Fibroblast of skin of scalp (primary cell): ENCODE measurements at regions not wholly inside any gene's neighbourhood (a gene's known extent, or its start where the extent isn't known, plus 50 kb on each side); places are given as distances from the start of the nearest gene placed in this dataset.
A peak's percentile ranks its signal among the peaks of the same experiment; 100 is the strongest.
"Not testable (repeated sequence)": the region's sequence is repeated elsewhere in the genome, so short reads cannot be mapped to it uniquely, and the experiment has no call there.

Experiments used
- DNase-seq: peaks from one replicate; pipeline ENCODE4 v3.0.0-alpha.2; 2013

- DNase-seq: no peak
Measured at GRCh38 chr6:67863346-67863745, 771.7 kb upstream of the ADGRB3 start.

DNA sequence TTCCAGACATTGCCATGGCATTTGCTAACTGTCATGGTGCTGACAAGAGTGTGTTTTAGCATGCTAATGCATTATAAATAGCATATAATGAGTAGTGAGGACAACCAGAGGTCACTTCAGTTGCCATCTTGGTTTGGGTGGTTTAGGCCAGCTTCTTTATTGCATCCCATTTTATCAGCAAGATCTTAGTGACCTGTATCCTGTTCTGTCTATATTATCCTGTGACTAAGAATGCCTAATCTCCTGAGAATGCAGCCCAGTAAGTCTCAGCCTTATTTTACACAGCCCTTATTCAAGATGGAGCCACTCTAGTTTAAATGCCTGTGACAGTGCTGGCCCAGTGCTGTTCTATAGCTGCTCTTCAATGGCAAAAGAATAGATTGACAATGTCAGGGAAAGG is 781.0 kb upstream of the ADGRB3 start:
- no peak for DNase-seq

DNA sequence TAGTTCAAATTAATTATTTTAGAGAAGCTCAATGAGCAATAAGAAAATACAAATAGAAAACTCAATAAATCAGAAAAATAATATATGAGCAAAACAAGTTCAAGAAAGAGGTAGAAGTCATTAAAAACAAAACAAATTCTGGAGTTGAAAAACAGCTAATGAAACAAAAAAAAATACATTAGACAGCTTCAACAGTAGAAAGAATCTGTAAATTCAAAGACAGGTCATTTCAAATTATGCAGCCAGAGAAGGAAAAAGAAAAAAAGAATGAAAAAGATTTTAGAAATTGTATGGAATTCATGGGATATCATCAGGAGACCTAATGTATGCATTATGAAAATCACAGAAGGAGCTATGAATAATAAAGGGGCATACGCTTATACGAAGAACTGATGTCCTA is 795.3 kb upstream of the ADGRB3 start:
- no peak for DNase-seq

DNA sequence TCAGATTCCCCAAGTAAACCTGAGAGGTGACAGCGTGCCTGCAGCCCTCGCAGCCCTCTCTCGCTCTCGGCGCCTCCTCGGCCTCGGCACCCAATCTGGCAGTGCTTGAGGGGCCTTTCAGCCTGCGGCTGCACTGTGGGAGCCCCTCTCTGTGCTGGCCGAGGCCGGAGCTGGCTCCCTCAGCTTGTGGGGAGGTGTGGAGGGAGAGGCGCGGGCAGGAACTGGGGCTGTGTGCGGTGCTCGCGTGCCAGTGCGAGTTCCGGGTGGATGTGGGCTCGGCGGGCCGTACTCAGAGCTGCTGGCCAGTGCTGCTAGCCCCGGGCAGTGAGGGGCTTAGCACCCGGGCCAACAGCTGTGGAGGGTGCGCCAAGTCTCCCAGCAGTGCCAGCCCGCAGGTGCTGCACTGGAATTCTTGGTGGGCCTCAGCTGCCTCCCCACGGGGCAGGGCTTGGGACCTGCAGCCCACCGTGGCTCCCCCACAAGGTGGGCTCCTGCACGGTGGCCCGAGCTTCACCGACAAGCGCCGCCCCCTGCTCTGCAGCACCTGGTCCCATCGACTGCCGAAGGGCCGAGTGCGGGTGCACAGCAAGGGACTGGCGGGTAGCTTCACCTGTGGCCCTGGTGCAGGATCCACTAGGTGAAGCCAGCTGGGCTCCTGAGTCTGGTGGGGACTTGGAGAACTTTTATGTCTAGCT is 809.7 kb upstream of the ADGRB3 start:
- DNase-seq: no peak

DNA sequence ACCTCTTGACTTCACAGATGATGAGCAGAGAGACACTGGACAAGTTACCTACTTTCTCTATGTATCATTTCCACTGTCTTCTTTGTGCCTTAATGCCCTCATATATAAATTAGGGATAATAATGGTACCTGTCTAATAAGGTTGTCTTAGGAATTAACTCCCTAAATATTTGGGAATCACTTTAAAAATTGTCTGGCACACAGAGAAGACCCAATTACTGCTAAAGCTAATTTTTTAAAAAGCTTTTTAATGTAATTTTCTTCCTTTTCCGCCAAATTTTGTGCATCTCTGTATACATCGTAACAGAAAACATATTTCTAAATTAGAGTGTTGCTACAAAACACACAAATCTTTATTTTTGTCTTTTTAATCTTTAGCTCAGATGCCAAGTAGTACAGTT is 816.8 kb upstream of the ADGRB3 start:
- DNase-seq: no peak

DNA sequence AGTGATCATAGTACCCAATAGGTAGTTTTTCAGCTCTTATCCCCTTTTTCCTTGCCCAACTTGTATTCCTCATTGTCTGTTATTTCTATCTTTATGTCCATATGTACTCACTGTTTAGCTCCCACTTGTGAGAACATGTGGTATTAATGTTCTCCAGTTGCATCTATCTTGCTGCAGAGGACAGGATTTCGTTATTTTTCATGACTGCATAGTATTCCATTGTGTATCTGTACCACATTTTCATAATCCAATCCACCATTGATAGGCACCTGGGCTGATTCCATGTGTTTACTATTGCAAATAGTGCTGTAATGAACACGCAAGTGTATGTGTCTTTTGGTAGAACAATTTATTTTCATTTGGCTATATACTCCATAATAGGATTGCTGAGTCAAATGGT is 819.5 kb upstream of the ADGRB3 start:
- no peak for DNase-seq

GRCh38 chr6:67814262-67814661 is 820.8 kb upstream of the ADGRB3 start:
- no peak for DNase-seq

- no peak for DNase-seq
Measured at GRCh38 chr6:67812693-67813092, 822.4 kb upstream of the ADGRB3 start.

- no peak for DNase-seq
Measured at GRCh38 chr6:67812125-67812524, 823.0 kb upstream of the ADGRB3 start.

GRCh38 chr6:67811239-67812037 is 823.6 kb upstream of the ADGRB3 start:
- DNase-seq: no peak

- DNase-seq: not testable (repeated sequence)
Measured at GRCh38 chr6:67804808-67805207, 830.3 kb upstream of the ADGRB3 start.

DNA sequence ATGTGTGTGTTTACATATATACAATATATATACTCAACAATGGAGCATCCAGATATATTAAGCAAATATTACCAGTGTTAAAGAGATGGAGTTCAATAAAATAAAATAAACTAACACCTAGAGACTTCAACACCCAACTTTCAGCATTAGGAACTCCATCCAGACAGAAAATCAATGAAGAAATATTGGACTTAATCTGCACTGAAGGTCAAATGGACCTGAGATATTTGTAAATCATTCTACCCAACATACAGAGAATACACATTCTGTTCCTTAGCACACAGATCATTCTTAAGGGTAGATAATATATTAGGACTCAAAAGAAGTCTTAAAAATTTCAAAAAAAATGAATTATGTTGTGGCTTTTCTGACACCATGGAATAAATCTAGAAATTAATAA is 832.3 kb upstream of the ADGRB3 start:
- DNase-seq: no peak

DNA sequence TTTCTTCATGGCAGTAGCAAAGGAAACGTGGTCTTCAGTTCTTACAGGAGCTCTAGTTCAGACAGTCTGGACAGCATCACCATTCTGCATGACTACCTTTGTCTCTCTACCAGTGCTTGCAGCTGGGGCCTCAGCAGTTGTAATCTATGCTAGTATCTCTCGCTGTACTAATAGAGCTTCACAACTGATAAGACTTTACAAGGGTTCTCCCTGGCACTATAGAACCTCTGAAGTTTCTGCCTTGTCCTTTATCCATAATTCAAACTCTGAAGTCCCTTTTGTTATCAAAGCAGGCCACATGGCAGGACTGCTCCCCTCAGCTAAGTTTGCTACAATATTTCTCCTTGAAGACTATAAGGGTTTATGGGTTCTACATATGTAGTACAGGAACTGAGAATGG is 842.1 kb upstream of the ADGRB3 start:
- DNase-seq: no peak

DNA sequence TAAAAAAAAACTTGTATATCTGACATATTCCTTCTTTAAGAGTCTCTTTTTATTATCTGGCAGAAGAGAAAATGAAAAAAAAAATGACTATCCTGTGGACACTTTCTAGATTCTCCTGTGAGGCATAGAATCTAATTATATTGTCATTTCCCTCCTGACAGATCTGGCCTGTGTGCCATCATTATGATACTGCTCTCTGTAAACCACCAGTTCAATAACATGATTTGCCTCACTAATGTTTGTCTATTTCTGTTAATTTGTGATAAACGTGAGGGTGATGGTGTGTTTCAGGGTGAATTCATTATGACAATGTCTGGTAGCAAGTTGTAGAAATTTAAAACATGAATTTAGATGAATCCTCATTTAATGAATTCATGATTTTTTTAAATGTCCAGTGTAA is 844.5 kb upstream of the ADGRB3 start:
- DNase-seq: no peak

DNA sequence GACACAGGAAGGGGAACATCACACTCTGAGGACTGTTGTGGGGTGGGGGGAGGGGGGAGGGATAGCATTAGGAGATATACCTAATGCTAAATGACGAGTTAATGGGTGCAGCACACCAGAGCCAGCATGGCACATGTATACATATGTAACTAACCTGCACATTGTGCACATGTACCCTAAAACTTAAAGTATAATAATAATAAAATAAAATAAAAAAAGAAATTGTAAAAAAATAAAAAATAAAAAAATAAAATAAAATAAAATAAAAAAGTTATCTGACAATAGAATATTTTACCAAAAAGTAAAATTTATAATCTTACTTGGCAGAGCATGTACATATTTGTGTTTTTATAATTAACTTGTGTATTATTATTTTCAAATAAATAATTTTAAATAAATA is 848.0 kb upstream of the ADGRB3 start:
- not testable (repeated sequence) for DNase-seq

- DNase-seq: no peak
Measured at GRCh38 chr6:67779876-67780275, 855.2 kb upstream of the ADGRB3 start.

DNA sequence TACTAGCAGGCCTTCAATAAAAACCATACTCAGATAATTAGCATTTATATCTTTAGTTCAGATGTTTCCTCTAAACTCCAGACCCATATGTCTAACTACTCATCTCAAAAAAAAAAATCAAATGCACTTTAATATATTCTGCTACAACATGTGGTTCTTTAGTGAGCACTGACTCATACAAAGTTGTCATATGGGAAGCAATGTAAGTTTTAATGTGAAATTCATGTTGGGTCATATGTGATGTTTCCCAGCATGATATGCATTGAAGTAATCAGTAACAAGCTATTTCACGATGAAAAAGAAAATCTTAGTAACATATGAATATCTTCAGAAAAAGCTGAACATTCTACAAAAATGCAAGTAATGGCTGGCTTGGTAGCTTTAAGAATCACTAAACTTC is 859.7 kb upstream of the ADGRB3 start:
- no peak for DNase-seq

- DNase-seq: no peak
Measured at GRCh38 chr6:67768972-67769371, 866.1 kb upstream of the ADGRB3 start.

DNA sequence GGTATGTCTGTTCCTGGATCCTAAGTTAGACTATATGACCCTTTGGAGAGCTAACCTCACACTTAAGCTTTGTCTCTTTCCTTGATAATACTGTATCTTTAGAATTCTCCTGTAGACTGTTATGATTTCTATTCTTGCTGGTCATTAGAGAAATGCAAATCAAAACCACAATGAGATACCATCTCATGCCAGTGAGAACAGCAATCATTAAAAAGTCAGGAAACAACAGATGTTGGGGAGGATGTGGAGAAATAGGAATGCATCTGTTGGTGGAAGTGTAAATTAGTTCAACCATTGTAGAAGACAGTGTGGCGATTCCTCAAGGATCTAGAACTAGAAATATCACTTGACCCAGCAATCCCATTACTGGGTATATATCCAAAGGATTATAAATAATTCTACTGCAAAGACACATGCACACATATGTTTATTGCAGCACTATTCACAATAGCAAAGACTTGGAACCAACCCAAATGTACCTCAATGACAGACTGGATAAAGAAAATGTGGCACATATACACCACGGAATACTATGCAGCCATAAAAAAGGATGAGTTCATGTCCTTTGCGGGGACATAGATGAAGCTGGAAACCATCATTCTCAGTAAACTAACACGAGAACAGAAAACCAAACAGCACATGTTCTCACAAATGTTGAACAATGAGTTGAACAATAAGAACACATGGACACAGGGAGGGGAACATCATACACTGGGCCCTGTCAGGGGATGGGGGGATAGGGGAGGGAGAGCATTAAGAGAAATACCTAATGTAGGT is 867.8 kb upstream of the ADGRB3 start:
- DNase-seq: not testable (repeated sequence)

DNA sequence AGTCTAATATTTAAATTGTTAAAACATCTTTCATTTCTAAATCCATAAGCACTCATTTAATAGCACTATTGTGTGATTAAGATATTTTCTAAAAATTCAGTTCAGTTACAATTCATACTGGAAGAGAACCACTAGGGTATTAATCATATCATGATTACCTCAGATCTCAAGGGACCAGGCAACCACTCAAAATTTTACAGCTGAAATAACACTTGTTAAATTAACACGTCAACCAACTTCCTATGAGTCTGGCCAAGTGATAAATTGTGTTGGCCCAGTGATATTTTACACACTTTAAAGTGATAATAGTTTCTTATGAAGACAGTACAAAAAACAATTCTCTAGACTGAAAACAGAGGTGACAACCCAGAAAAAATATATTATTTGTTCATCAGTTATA is 869.0 kb upstream of the ADGRB3 start:
- peak; percentile 29 for DNase-seq

DNA sequence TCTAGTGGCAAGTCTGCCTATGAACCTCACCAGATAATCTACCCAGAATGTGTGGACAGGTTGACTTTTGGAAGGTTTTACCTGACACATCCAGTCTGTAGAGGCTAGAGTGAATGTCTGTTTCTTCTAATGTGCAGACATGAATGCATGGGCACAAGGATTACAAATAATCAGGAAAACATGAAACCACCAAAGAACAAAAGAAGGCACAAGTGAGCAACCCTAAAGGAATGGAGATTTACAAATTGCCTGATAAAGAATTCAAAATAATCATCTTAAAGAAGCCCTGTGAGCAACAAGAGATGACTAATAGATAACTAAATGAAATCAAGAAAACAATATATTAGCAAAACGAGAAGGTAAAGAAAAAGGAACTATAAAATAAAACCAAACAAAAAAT is 876.1 kb upstream of the ADGRB3 start:
- DNase-seq: no peak

- no peak for DNase-seq
Measured at GRCh38 chr6:67757465-67758033, 877.5 kb upstream of the ADGRB3 start.

GRCh38 chr6:67748521-67748920 is 886.6 kb upstream of the ADGRB3 start:
- DNase-seq: no peak
